Osteocyte (in vitro differentiated cells): ENCODE measurements at regions not wholly inside any gene's neighbourhood (a gene's known extent, or its start where the extent isn't known, plus 50 kb on each side); places are given as distances from the start of the nearest gene placed in this dataset.

Experiments used
- DNase-seq: peaks from one replicate; pipeline ENCODE4 v3.0.0; 2021; ENCODE audit warnings: mixed read lengths; ENCODE audit not compliant: unreplicated experiment; ENCODE audit errors: extremely low spot score
- H3K27ac Mint-ChIP-seq: one replicate; pipeline ENCODE4 v1.8.0; 2021; ENCODE audit warnings: mild to moderate bottlenecking, mixed read lengths; ENCODE audit not compliant: unreplicated experiment
- H3K27me3 Mint-ChIP-seq: one replicate; pipeline ENCODE4 v1.8.0; 2021; ENCODE audit warnings: mixed read lengths; ENCODE audit not compliant: unreplicated experiment
- H3K36me3 Mint-ChIP-seq: one replicate; pipeline ENCODE4 v1.8.0; 2021; ENCODE audit warnings: mixed read lengths; ENCODE audit not compliant: unreplicated experiment
- H3K4me1 Mint-ChIP-seq: one replicate; pipeline ENCODE4 v1.8.0; 2021; ENCODE audit warnings: mixed read lengths; ENCODE audit not compliant: unreplicated experiment
- H3K4me3 Mint-ChIP-seq: one replicate; pipeline ENCODE4 v1.8.0; 2021; ENCODE audit warnings: mild to moderate bottlenecking, moderate library complexity, mixed read lengths; ENCODE audit not compliant: unreplicated experiment
- H3K9me3 Mint-ChIP-seq: one replicate; pipeline ENCODE4 v1.8.0; 2021; ENCODE audit warnings: mixed read lengths; ENCODE audit not compliant: unreplicated experiment
- TF ChIP-seq, protein P1 (sequence below): fragments of 200-600 bp; sonication (generic); IDR thresholded peaks from 2 replicates; pipeline ENCODE4 v1.5.0; 2021; ENCODE audit warnings: antibody characterized with exemption, mild to moderate bottlenecking, moderate library complexity

DNA sequence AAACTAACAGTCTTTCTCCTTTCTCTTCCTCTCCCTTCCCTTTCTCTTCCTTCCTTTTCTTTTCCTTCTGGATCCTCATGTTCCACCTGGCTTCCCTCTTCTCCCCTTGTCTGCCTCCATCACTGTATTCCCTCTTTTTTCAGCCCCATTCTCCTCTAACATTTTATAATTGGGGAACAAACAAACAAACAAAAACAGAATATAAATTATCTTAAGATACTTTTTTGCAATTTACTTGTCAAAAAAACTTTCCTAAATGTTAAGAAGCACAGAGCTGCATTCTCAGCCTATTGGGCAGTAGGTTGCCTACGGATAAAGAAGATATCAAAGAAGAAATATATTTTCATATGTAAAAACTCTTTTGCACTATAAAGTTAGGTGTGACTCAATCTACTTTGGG, 1382.2 kb upstream of the MIR17HG start:
- Mint-ChIP-seq H3K27me3 (no peaks in the 10 kb centered on the region), H3K36me3 (no peaks in the 10 kb centered on the region), H3K27ac (no peak overlapping the region), H3K4me1 (peaks cover 3% of the 10 kb centered on the region), H3K9me3 (no peaks in the 10 kb centered on the region), H3K4me3 (no peak overlapping the region)
- TF ChIP-seq, protein P1, sequence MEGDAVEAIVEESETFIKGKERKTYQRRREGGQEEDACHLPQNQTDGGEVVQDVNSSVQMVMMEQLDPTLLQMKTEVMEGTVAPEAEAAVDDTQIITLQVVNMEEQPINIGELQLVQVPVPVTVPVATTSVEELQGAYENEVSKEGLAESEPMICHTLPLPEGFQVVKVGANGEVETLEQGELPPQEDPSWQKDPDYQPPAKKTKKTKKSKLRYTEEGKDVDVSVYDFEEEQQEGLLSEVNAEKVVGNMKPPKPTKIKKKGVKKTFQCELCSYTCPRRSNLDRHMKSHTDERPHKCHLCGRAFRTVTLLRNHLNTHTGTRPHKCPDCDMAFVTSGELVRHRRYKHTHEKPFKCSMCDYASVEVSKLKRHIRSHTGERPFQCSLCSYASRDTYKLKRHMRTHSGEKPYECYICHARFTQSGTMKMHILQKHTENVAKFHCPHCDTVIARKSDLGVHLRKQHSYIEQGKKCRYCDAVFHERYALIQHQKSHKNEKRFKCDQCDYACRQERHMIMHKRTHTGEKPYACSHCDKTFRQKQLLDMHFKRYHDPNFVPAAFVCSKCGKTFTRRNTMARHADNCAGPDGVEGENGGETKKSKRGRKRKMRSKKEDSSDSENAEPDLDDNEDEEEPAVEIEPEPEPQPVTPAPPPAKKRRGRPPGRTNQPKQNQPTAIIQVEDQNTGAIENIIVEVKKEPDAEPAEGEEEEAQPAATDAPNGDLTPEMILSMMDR = no peak
- DNase-seq = no peak

DNA sequence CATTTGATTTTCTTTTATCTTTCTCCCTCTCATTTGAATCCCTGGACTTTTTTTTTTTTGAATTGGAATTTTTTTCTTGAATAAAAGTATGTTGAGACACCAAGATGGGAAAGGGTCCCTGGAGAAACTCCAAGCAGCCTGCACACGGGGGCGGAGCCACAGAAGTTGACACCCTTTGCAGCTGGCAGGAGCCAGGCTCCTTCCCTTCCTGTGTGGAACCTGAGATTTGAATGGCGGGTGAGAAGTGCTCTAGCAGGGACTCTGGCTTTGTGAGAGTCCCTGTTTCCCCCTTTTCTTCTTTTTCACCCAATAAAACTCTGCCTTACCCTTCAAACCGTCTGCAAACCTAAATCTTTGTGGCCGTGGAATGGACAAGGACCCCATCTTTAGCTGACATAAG, 1381.0 kb upstream of the MIR17HG start:
- Mint-ChIP-seq H3K4me3 (no peak overlapping the region), H3K36me3 (no peaks in the 10 kb centered on the region), H3K9me3 (no peaks in the 10 kb centered on the region), H3K27me3 (no peaks in the 10 kb centered on the region), H3K4me1 (peaks cover 3% of the 10 kb centered on the region), H3K27ac (no peak overlapping the region)
- no peak for DNase-seq
- TF ChIP-seq, protein P1 = no peak

DNA sequence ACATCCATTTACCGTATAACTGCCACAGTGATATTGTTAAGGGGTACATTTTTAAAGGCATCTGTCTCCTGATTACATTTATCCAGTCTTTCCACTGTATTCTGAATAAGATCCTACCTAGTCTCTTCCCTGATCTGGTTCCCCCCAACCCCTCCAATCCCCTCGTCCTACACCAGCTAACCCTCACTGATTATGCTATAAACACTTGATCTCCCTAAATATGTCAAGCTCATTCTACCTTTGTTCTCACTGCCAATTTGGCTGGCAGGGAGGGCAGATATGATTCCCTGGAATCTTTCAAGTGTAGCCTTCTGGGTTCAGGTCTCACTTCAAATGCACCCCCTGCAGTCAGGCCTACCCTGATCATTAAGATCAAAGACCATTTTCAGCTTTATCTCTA, 1379.8 kb upstream of the MIR17HG start:
- Mint-ChIP-seq H3K27me3 (no peaks in the 10 kb centered on the region), H3K36me3 (no peaks in the 10 kb centered on the region), H3K27ac (no peak overlapping the region), H3K9me3 (no peaks in the 10 kb centered on the region), H3K4me3 (no peak overlapping the region), H3K4me1 (peaks cover 3% of the 10 kb centered on the region)
- TF ChIP-seq, protein P1 = no peak
- DNase-seq = no peak

DNA sequence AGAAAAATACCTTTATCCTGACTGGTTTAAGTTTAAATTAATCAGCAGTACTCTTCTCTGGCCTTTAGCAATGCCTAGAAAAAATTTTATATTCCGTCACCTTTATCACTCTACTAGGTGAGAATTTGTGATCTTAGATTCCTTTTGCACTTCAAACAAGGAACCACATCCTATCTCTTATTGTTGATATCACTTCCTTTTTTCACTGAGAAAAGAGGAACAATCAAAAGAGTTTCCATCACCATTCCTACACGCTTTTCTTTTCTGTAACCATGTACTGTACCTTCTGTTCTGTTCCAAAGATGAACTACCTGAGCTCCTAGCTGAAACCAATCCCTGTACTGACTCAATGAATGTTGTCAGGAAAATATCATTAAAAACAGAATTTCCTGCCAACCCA, 1379.0 kb upstream of the MIR17HG start:
- H3K27ac Mint-ChIP-seq = no peak overlapping the region
- no peak overlapping the region for H3K4me3 Mint-ChIP-seq
- no peaks in the 10 kb centered on the region for H3K27me3 Mint-ChIP-seq
- DNase-seq = no peak
- H3K36me3 Mint-ChIP-seq = no peaks in the 10 kb centered on the region
- TF ChIP-seq, protein P1 = no peak
- H3K9me3 Mint-ChIP-seq = no peaks in the 10 kb centered on the region
- H3K4me1 Mint-ChIP-seq = peaks cover 3% of the 10 kb centered on the region

DNA sequence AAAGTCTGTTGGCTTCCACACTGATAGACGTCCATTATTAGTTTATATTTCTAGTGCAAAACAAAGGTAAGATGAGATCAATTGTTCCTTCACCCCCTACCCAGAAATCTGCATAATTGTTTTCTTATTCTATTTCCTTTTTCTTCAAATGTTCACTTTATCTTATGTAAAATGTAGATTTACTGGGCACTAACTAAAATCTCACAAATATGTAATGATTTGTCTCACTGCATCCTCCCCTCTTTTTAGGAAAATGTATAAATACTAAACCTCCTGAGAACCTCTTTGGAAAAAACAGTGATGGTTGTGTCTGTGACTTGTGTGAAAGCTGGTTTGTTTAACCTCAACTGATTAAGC, 1377.2 kb upstream of the MIR17HG start:
- Mint-ChIP-seq H3K9me3 (no peaks in the 10 kb centered on the region), H3K4me1 (peaks cover 3% of the 10 kb centered on the region), H3K27me3 (no peaks in the 10 kb centered on the region), H3K4me3 (no peak overlapping the region), H3K36me3 (no peaks in the 10 kb centered on the region), H3K27ac (no peak overlapping the region)
- TF ChIP-seq, protein P1 = no peak
- DNase-seq = no peak
